Activated naive CD4-positive, alpha-beta T cell treated with anti-CD3 and anti-CD28 coated beads, Interleukin-2, amount 50 U/mL, for 24 hours (primary cell): ENCODE measurements at regions not wholly inside any gene's neighbourhood (a gene's known extent, or its start where the extent isn't known, plus 50 kb on each side); places are given as distances from the start of the nearest gene placed in this dataset.

Source experiments
- H3K27ac Mint-ChIP-seq: one replicate; pipeline ENCODE4 v1.8.0; 2021; ENCODE audit warnings: mild to moderate bottlenecking, mixed read lengths
- H3K27me3 Mint-ChIP-seq: one replicate; pipeline ENCODE4 v1.8.0; 2021; ENCODE audit warnings: mixed read lengths
- H3K36me3 Mint-ChIP-seq: one replicate; pipeline ENCODE4 v1.8.0; 2021; ENCODE audit warnings: mixed read lengths
- H3K4me1 Mint-ChIP-seq: one replicate; pipeline ENCODE4 v1.8.0; 2021; ENCODE audit warnings: mixed read lengths
- H3K4me3 Mint-ChIP-seq: one replicate; pipeline ENCODE4 v1.8.0; 2021; ENCODE audit warnings: mild to moderate bottlenecking, mixed read lengths
- H3K9me3 Mint-ChIP-seq: one replicate; pipeline ENCODE4 v1.8.0; 2021; ENCODE audit warnings: mixed read lengths

GRCh38 chrX:98523521-98523920 lies 1639.8 kb downstream of the RPA4 start:
- no peaks in the 10 kb centered on the region for H3K4me1 Mint-ChIP-seq
- H3K36me3 Mint-ChIP-seq: no peaks in the 10 kb centered on the region
- H3K4me3 Mint-ChIP-seq: no peak overlapping the region
- H3K9me3 Mint-ChIP-seq: no peaks in the 10 kb centered on the region
- no peak overlapping the region for H3K27ac Mint-ChIP-seq
- H3K27me3 Mint-ChIP-seq: no peaks in the 10 kb centered on the region

- no peaks in the 10 kb centered on the region for H3K4me1 Mint-ChIP-seq
These were observed 1664.8 kb downstream of the RPA4 start for GRCh38 chrX:98548519-98548918.

GRCh38 chrX:98568795-98569194 lies 1685.1 kb downstream of the RPA4 start:
- Mint-ChIP-seq H3K4me1 (no peaks in the 10 kb centered on the region), H3K4me3 (no peak overlapping the region), H3K9me3 (no peaks in the 10 kb centered on the region), H3K27ac (no peak overlapping the region), H3K27me3 (no peaks in the 10 kb centered on the region), H3K36me3 (no peaks in the 10 kb centered on the region)

More at GRCh38 chrX:98548519-98548918, 1664.8 kb downstream of the RPA4 start:
- Mint-ChIP-seq H3K27me3 (no peaks in the 10 kb centered on the region), H3K27ac (no peak overlapping the region), H3K9me3 (no peaks in the 10 kb centered on the region), H3K4me3 (no peak overlapping the region), H3K36me3 (no peaks in the 10 kb centered on the region)

- Mint-ChIP-seq H3K27ac (no peak overlapping the region), H3K27me3 (no peaks in the 10 kb centered on the region), H3K9me3 (no peaks in the 10 kb centered on the region), H3K36me3 (no peaks in the 10 kb centered on the region), H3K4me1 (no peaks in the 10 kb centered on the region), H3K4me3 (no peak overlapping the region)
These were observed 1722.2 kb downstream of the RPA4 start for GRCh38 chrX:98605941-98606340.

GRCh38 chrX:98607739-98608138 lies 1724.0 kb downstream of the RPA4 start:
- Mint-ChIP-seq H3K9me3 (no peaks in the 10 kb centered on the region), H3K27me3 (no peaks in the 10 kb centered on the region), H3K4me1 (no peaks in the 10 kb centered on the region), H3K27ac (no peak overlapping the region), H3K36me3 (no peaks in the 10 kb centered on the region), H3K4me3 (no peak overlapping the region)

- no peak overlapping the region for H3K4me3 Mint-ChIP-seq
- no peak overlapping the region for H3K27ac Mint-ChIP-seq
- H3K4me1 Mint-ChIP-seq: no peaks in the 10 kb centered on the region
- H3K27me3 Mint-ChIP-seq: no peaks in the 10 kb centered on the region
- H3K9me3 Mint-ChIP-seq: peaks cover under 1% of the 10 kb centered on the region
- H3K36me3 Mint-ChIP-seq: no peaks in the 10 kb centered on the region
These were observed 1743.9 kb downstream of the RPA4 start for GRCh38 chrX:98627645-98628044.

- H3K9me3 Mint-ChIP-seq: no peaks in the 10 kb centered on the region
- no peaks in the 10 kb centered on the region for H3K4me1 Mint-ChIP-seq
- no peaks in the 10 kb centered on the region for H3K36me3 Mint-ChIP-seq
- no peak overlapping the region for H3K27ac Mint-ChIP-seq
- H3K27me3 Mint-ChIP-seq: no peaks in the 10 kb centered on the region
- no peak overlapping the region for H3K4me3 Mint-ChIP-seq
These were observed 1753.7 kb downstream of the RPA4 start for GRCh38 chrX:98637451-98637850.

- H3K4me1 Mint-ChIP-seq: no peaks in the 10 kb centered on the region
- no peak overlapping the region for H3K4me3 Mint-ChIP-seq
- no peaks in the 10 kb centered on the region for H3K27me3 Mint-ChIP-seq
- H3K36me3 Mint-ChIP-seq: no peaks in the 10 kb centered on the region
- no peaks in the 10 kb centered on the region for H3K9me3 Mint-ChIP-seq
- H3K27ac Mint-ChIP-seq: no peak overlapping the region
These were observed 1762.6 kb downstream of the RPA4 start for GRCh38 chrX:98646351-98646750.

GRCh38 chrX:98654565-98654964 lies 1755.5 kb downstream of the PCDH19 start:
- no peaks in the 10 kb centered on the region for H3K4me1 Mint-ChIP-seq
- H3K27ac Mint-ChIP-seq: no peak overlapping the region
- no peaks in the 10 kb centered on the region for H3K9me3 Mint-ChIP-seq
- H3K36me3 Mint-ChIP-seq: no peaks in the 10 kb centered on the region
- no peak overlapping the region for H3K4me3 Mint-ChIP-seq
- H3K27me3 Mint-ChIP-seq: no peaks in the 10 kb centered on the region
